ENCODE measurements at regions not wholly inside any gene's neighbourhood (a gene's known extent, or its start where the extent isn't known, plus 50 kb on each side); places are given as distances from the start of the nearest gene placed in this dataset.

DNA sequence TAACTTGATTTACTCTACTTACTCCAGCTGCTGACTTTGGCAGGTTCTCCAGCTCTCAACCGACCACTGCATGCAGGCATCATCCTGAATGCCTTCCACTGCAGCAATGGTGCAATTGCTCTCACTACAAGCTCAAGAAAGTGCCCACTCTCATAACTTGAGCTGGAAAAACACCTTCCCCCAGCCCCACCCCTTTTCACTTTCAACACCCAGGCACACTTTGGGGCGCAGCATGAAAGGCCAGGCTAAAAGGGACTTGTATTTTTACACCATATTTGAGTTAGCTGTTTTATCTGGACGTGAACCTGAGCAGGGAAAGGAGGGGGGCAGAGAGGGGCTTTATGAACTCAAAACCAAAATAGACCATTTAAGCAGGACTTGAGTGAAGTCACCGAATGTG is 274.5 kb downstream of the RAB28 start:
- TF ChIP-seq, protein P1, sequence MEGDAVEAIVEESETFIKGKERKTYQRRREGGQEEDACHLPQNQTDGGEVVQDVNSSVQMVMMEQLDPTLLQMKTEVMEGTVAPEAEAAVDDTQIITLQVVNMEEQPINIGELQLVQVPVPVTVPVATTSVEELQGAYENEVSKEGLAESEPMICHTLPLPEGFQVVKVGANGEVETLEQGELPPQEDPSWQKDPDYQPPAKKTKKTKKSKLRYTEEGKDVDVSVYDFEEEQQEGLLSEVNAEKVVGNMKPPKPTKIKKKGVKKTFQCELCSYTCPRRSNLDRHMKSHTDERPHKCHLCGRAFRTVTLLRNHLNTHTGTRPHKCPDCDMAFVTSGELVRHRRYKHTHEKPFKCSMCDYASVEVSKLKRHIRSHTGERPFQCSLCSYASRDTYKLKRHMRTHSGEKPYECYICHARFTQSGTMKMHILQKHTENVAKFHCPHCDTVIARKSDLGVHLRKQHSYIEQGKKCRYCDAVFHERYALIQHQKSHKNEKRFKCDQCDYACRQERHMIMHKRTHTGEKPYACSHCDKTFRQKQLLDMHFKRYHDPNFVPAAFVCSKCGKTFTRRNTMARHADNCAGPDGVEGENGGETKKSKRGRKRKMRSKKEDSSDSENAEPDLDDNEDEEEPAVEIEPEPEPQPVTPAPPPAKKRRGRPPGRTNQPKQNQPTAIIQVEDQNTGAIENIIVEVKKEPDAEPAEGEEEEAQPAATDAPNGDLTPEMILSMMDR (IDR thresholded peaks at IDR 0.05): no peak
- Histone ChIP-seq H3K27me3 (ENCODE audit: control insufficient read depth in 1 of 2, insufficient read depth in 2 of 2, low read length in 2 of 2) (no peaks in the 10 kb centered on the region), H3K36me3 (ENCODE audit: insufficient read depth, low read length) (no peaks in the 10 kb centered on the region), H3K9me3 (ENCODE audit: control insufficient read depth in 1 of 2, insufficient read depth in 1 of 2, low read length in 2 of 2) (peaks cover 0 to 2% of the 10 kb centered on the region in 2 experiments), H3K27ac (ENCODE audit: low read depth in 1 of 2, low read length in 2 of 2) (no peak overlapping the region), H3K4me1 (ENCODE audit: insufficient read depth, low read length) (no peaks in the 10 kb centered on the region), H3K4me3 (ENCODE audit: low read length) (no peak overlapping the region)
- Mint-ChIP-seq H3K4me3 (no peak overlapping the region), H3K27ac (no peak overlapping the region), H3K4me1 (ENCODE audit: low read depth) (no peaks in the 10 kb centered on the region), H3K36me3 (ENCODE audit: low read depth) (no peaks in the 10 kb centered on the region), H3K9me3 (no peaks in the 10 kb centered on the region), H3K27me3 (no peaks in the 10 kb centered on the region)
- CTCF ChIA-PET: interaction anchor here (1.0 kb wide), 1 partner anchor 9 kb away, joined by 3 read pairs; no protein-coding TSS in a partner anchor
- intact Hi-C loops (cut with DNase I, micrococcal nuclease): no loop called here
- DNase-seq (no peak), ATAC-seq (ENCODE audit: poor library complexity) (no peak)
- POLR2A ChIA-PET: no interaction called here

DNA sequence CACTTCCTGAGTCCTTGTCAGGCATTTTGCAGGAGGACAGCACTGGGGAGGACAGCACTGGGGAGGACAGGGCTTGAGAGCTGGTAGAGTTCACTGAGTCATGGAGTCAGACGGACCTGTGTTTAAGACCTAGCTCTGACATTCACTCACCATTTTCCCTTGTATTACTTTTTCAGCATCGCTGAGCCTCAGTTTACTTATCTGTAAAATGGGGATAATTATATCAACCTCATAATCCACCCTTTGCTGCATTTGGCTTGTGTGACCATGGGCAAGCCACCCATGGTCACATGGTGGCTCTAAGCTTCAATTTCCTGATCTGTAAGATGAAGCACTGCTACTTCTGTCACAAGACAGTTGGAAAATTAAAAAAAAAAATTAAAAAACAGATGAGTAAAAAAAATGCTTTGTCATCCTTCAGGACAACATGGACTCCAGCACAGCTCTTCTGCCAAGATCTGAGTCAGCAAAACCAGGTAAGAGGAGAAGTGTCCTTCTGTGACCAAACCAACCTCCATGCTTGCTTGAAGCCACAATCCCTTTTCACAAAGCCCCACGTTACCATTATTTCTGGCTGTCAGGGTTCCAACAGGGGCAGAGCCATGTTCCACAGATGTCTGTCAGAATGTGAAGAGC is 275.5 kb downstream of the RAB28 start:
- Histone ChIP-seq H3K27ac (ENCODE audit: low read depth in 1 of 2, low read length in 2 of 2) (no peak overlapping the region), H3K36me3 (ENCODE audit: insufficient read depth, low read length) (no peaks in the 10 kb centered on the region), H3K4me3 (ENCODE audit: low read length) (no peak overlapping the region), H3K4me1 (ENCODE audit: insufficient read depth, low read length) (no peaks in the 10 kb centered on the region), H3K27me3 (ENCODE audit: control insufficient read depth in 1 of 2, insufficient read depth in 2 of 2, low read length in 2 of 2) (no peaks in the 10 kb centered on the region), H3K9me3 (ENCODE audit: control insufficient read depth in 1 of 2, insufficient read depth in 1 of 2, low read length in 2 of 2) (no peaks in the 10 kb centered on the region)
- DNase-seq (no peak), ATAC-seq (ENCODE audit: poor library complexity) (no peak)
- no peaks in the 10 kb centered on the region for H3K9me3 Mint-ChIP-seq
- no peaks in the 10 kb centered on the region for H3K36me3 Mint-ChIP-seq (ENCODE audit: low read depth)
- no peak overlapping the region for H3K4me3 Mint-ChIP-seq
- H3K27ac Mint-ChIP-seq: no peak overlapping the region
- POLR2A ChIA-PET: no interaction called here
- TF ChIP-seq, protein P1 (IDR thresholded peaks at IDR 0.05): no peak
- intact Hi-C loops (cut with DNase I, micrococcal nuclease): no loop called here
- no peaks in the 10 kb centered on the region for H3K4me1 Mint-ChIP-seq (ENCODE audit: low read depth)
- CTCF ChIA-PET: no interaction called here
- H3K27me3 Mint-ChIP-seq: no peaks in the 10 kb centered on the region

DNA sequence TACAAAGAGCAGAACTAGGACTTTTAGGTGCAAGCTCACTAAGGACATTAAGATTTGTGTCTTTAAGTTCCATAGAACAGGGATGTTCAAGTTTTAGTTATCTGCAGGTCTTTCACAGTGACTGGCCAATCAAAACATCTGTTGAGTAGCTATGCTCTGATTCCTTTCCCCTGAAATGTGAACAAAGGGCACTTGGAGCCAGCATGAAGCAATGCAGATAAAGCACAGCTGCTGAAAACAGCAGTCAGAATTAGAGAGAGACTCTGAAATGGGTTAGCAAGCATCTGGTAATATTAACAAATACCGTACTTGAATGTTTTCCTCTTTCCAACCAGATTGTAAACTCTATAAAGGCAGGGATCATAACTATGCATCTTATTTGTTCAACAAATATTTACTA is 276.9 kb downstream of the RAB28 start:
- TF ChIP-seq, protein P1 (IDR thresholded peaks at IDR 0.05): no peak
- Histone ChIP-seq H3K27ac (ENCODE audit: low read depth in 1 of 2, low read length in 2 of 2) (no peak overlapping the region), H3K4me1 (ENCODE audit: insufficient read depth, low read length) (no peaks in the 10 kb centered on the region), H3K27me3 (ENCODE audit: control insufficient read depth in 1 of 2, insufficient read depth in 2 of 2, low read length in 2 of 2) (no peaks in the 10 kb centered on the region), H3K9me3 (ENCODE audit: control insufficient read depth in 1 of 2, insufficient read depth in 1 of 2, low read length in 2 of 2) (no peaks in the 10 kb centered on the region), H3K36me3 (ENCODE audit: insufficient read depth, low read length) (no peaks in the 10 kb centered on the region), H3K4me3 (ENCODE audit: low read length) (no peak overlapping the region)
- no peak overlapping the region for H3K27ac Mint-ChIP-seq
- H3K9me3 Mint-ChIP-seq: no peaks in the 10 kb centered on the region
- no peaks in the 10 kb centered on the region for H3K27me3 Mint-ChIP-seq
- intact Hi-C loops (cut with DNase I, micrococcal nuclease): no loop called here
- ChIA-PET POLR2A (no interaction called here), CTCF (no interaction called here)
- ATAC-seq (ENCODE audit: poor library complexity): no peak
- no peak for DNase-seq
- H3K4me1 Mint-ChIP-seq (ENCODE audit: low read depth): no peaks in the 10 kb centered on the region
- no peaks in the 10 kb centered on the region for H3K36me3 Mint-ChIP-seq (ENCODE audit: low read depth)
- H3K4me3 Mint-ChIP-seq: no peak overlapping the region
